NCI-H510A (cell line): ENCODE measurements at regions not wholly inside any gene's neighbourhood (a gene's known extent, or its start where the extent isn't known, plus 50 kb on each side); places are given as distances from the start of the nearest gene placed in this dataset.

Source experiments
- DNase-seq: peaks from one replicate; lab custom pipeline; 2025; lab: John Stamatoyannopoulos, UW

GRCh38 chr15:29601811-29602210, 220.5 kb downstream of the TJP1 start:
- no peak for DNase-seq

GRCh38 chr15:29600262-29600661, 222.0 kb downstream of the TJP1 start:
- no peak for DNase-seq

- DNase-seq, result no peak
Measured at GRCh38 chr15:29596266-29596665, 226.0 kb downstream of the TJP1 start.

- no peak for DNase-seq
Measured at GRCh38 chr15:29593629-29594028, 228.6 kb downstream of the TJP1 start.

GRCh38 chr15:29593111-29593510, 229.2 kb downstream of the TJP1 start:
- no peak for DNase-seq

GRCh38 chr15:29590701-29591100, 231.6 kb downstream of the TJP1 start:
- no peak for DNase-seq

- no peak for DNase-seq
Measured at GRCh38 chr15:29589975-29590374, 232.3 kb downstream of the TJP1 start.

- DNase-seq, result no peak
Measured at GRCh38 chr15:29589416-29589815, 232.9 kb downstream of the TJP1 start.

- no peak for DNase-seq
Measured at GRCh38 chr15:29573197-29573838, 248.9 kb downstream of the TJP1 start.

GRCh38 chr15:29571792-29572431, 250.4 kb downstream of the TJP1 start:
- DNase-seq, result no peak

- DNase-seq, result peak; percentile 45
Measured at GRCh38 chr15:29570948-29571791, 251.1 kb downstream of the TJP1 start.

- DNase-seq, result no peak
Measured at GRCh38 chr15:29570121-29570947, 251.9 kb downstream of the TJP1 start.

GRCh38 chr15:29569533-29570092, 252.7 kb downstream of the TJP1 start:
- DNase-seq, result no peak

- peak; percentile 26 for DNase-seq
Measured at GRCh38 chr15:29568840-29569532, 253.3 kb downstream of the TJP1 start.

GRCh38 chr15:29567336-29567735, 254.9 kb downstream of the TJP1 start:
- no peak for DNase-seq

- DNase-seq, result no peak
Measured at GRCh38 chr15:29566914-29567313, 255.4 kb downstream of the TJP1 start.

- no peak for DNase-seq
Measured at GRCh38 chr15:29563112-29563511, 259.2 kb downstream of the TJP1 start.

GRCh38 chr15:29560896-29561295, 261.4 kb downstream of the TJP1 start:
- DNase-seq, result no peak

GRCh38 chr15:29558261-29558660, 264.0 kb downstream of the TJP1 start:
- no peak for DNase-seq

GRCh38 chr15:29557171-29557570, 265.1 kb downstream of the TJP1 start:
- no peak for DNase-seq

- DNase-seq, result no peak
Measured at GRCh38 chr15:29556380-29556779, 265.9 kb downstream of the TJP1 start.
